ENCODE measurements at regions not wholly inside any gene's neighbourhood (a gene's known extent, or its start where the extent isn't known, plus 50 kb on each side); places are given as distances from the start of the nearest gene placed in this dataset.
A peak's percentile ranks its signal among the peaks of the same experiment; 100 is the strongest.

DNA sequence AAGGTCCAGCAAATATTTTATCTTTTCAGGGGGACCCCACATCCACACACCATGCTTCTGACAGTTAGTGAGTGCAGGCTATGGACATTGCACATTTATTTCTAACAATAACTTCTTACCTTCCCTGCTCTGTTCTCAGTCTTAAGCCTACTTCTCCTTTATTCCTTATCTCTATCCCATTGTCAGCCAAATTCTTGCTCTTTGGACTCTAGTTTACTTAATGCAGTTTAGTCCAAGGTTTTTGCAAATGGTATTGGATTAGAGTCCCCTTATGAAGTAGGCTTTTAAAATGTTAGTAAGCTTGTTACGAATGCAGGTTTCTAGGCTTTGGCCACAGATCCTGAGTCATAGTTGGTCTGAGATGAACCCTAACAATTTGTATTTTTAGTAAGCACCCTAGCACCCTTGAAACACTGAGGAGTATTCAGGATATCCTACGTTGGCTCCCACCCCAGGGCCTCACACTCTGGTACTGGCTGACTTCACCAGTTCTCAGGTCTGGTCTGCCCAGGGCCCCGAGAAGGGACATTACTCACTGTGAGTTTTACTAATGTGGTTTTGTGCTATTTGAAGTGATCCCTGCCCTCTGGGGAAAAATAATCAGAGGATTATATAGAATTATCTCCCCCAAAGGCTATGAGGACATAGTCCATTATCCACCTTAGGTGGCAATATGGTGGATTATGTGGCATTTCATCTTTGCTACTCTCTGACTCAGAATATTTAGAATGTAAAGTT is 239.5 kb downstream of the TGFB2 start:
- no peak for DNase-seq

DNA sequence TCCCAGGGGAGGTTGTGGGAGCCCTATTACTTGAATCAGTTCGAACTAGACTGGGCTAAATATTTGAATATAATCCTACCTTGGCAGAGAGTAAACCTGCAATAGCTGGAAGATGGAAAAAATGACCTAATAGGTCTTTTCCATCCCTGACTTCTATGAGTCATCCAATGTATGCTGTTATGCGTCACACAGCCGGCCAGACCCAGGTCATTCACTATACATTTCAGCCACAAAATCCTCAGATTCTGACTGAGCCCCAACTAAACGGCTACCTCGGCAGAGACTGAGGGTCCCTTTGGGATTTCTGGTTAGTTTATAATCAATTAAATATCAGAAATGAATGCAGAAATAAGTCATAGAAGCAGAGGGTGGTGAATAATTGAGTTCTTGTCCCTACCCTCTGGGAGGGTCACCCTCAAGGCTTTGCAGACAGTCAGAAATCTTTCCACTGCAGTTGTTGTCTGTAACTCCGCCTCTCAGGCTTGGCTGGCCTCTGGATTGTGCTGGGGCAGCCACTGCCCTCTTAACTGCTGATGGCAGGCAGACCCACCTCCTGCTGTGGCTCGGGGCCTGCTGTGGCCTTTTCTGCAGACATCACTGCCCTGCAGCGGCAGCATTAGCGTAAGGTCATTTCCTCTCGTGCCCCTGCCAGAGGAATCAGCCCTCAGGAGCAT is 240.5 kb downstream of the TGFB2 start:
- DNase-seq = no peak

DNA sequence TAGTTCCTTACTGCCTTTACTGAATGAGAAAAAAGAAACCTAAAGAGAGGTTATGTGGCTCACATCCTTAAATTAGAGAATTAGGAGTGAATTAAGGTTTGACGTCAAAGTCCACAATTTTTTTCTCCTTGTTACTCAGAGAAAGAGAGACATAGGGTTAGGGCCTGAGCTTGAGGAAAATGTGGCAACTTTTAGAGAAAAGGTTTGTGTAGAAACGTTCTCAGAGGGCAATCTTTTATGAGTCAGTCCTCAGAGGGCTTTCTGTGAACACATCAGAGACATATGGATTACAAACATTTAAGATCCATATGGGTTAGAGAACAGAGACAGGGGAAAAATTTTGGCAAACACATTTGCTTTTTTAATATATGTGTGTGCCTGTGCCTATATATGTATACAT is 242.8 kb downstream of the TGFB2 start:
- DNase-seq = no peak

DNA sequence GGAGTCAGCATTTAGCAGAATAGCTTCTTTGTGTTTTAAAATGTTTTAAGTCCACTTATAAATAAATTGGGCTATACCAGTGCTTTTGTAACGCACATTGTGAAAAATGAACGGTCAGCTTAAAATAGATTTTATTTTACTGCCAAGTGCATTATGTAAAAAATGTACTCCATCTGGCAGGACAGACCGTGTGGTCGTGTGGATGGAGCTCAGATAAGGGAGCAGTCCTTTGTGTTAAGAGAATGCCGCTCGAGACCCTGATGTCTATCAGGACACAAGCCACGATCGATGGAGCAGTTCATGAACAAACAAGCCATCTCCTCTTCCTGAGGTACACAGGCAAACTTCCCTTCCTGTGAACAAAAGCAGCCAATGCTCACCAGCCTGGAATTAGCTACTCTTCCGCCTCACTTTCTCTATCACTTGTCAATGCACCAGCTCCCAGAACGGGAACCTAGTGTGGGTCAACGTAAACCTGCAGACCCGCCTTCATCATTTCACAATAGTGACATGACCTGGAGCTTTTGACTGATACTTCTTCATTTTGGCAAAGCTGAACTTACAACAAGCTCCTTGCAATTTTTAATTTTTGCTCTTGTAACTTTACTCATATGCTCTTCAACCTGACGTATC is 243.5 kb downstream of the TGFB2 start:
- no peak for DNase-seq

GRCh38 chr1:218589487-218589886 is 244.4 kb downstream of the TGFB2 start:
- no peak for DNase-seq

DNA sequence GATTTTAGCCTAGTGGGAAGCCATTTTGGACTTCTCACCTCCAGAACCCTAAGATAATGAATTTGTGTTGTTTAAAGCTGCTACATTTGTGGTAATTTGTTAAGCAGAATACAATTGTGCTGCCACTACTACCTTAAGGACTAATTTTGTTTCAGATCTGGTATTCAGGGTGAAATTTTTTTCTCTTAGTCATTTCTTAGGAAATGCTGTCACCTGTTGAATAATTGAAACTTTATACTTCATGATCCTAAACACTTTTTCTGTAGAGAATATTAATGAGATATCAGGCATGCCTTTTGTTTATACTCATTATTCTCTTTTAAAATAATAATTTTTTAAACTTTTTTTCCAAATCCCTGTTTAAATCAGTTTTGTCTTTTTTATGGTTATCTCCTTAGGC is 246.8 kb downstream of the TGFB2 start:
- no peak for DNase-seq

DNA sequence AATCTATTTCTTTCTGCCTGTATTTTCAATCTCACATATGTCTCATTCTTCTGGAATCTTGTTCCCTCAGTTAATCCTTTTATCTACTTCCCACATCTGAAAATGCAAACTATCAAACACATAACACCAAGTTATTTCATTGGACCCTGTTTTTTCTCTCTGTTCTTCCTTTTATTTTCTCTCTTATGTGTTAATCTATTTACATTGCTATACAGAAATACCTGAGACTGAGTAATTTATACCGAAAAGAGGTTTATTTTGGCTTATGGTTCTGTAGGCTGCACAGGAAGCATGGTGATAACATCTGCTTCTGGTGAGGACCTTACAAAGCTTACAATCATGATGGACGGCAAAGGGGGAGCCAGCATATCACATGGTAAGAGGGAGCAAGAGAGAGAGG is 247.6 kb downstream of the TGFB2 start:
- DNase-seq = no peak

GRCh38 chr1:218600968-218601367 is 255.8 kb downstream of the TGFB2 start:
- DNase-seq = no peak

- DNase-seq = no peak
Measured at GRCh38 chr1:218604217-218604616, 259.1 kb downstream of the TGFB2 start.

DNA sequence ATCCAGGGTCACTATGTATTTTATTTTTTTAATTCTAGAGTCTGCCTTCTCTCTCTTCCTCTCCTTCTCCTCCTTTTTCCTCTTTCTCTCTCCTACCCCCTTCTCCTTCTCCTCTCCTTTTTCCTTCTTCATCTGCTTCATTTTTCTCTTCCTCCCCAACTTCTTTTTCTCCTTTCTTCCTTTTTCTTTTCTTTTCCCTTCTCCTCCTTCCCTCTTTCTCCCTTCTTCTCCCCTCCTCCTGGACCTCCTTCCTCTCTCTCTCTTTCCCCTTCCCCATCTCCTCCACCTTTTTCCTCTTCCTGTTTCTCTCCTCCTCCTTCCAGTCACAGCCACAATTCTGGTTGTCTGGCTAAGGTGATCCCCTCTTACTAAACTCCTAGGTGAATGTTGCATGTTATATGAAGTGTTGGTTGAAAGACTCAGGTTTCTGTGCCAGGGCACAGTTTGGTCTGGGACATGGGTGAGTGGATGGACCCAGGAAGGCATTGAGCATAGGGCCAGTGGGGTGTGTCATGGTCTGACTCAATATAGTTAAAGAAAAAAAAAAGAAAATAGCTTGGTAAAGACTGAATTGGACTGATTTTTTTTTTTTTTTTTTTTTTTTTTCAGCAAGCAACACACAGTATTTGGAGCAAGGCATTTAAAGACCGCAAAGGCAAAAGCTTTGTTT is 266.9 kb downstream of the TGFB2 start:
- DNase-seq = no peak

- peak in 1 of 2 experiments; percentile 17 for DNase-seq
Measured at GRCh38 chr1:218613105-218613504, 268.0 kb downstream of the TGFB2 start.

- no peak for DNase-seq
Measured at GRCh38 chr1:218614031-218614430, 268.9 kb downstream of the TGFB2 start.

DNA sequence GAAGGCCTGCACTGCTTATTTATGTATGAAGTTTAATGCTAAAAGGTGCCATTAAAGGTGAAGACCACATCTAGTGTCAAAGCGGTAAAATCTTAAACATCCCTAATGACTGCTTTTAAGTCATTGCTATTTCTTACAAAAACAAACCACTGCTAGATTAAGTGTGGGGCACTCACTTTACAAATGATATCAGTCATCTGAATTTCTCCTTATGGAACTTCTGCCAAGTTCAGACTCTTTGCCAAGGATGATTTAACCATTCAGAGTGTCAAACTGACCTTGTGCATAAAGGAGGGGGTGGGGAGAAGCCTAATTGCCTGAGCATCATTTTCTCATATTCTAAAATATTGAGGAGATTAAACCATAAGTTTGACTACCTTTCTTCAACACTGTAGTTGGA is 271.5 kb downstream of the TGFB2 start:
- no peak for DNase-seq

DNA sequence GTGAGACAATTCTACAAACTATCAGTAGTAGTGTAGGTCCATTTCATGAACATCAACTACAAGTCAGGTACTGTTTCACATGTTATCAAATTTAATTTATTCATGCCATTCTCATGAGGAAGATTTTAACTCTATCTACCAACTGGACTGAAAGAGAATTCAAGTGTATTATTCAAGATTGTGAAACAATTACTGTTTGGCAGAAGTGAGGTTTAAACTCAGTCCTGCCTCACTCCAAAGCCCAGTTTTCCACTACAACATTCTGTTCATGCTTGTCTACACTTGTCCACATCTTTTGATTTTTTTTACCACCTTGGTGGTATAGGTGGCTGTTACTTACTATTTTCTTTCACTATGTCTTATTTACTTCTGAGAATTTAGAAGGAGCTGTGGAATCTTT is 272.9 kb downstream of the TGFB2 start:
- no peak for DNase-seq

DNA sequence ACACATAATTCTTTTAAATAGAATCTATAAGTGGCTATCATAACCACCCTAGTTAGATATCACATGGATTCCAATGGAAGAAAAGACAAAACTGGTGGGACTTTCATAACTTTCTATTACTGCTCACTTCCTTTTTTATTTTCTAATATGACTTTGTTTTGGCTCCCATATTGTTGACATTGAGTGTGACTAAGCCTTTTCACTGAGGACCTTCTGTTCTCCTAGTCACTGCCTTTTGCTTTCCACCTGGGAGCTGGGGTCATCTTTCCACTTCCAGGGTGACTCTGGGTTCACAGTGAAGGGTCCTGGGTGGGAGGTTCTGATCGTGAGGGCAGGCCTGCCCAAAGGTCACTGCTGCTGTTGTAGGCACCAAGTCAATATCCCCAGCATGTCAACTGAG is 275.8 kb downstream of the TGFB2 start:
- no peak for DNase-seq

DNA sequence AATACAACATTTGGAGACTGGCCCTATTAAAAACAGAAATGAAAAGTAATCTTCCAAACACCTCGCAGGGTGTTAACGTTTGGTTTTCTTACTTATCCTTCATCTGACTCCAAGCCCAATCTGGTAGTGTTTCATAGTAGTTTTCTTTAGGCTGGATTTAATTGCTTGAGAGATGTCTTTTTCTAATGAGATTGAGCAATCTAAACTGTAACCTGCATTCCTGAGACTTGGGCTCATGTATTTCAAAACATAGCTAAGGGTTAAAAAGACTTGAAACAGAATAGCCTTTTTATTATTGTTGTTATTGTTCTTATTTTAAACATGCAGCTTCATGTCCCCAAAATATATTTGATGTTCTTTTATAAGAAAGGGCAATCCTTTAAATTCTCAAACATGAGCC is 278.9 kb downstream of the TGFB2 start:
- no peak for DNase-seq

DNA sequence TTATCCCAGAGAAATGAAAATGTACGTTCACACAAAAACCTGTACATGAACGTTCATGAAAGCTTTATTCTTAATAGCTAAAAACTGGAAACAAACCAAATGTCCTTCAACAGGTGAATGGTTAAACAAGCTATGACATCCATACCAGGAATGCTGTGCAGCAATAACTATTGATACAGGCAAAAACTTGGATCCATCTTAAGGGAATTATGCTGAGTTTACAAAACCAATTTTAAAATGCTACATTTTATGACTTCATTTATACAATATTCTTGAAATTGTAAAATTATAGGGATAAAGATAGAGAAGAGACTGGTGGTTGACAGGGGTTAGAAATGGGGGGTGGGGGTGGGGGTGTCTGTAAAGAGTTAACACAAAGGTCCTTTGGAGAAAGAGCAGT is 280.3 kb downstream of the TGFB2 start:
- DNase-seq = no peak

- no peak for DNase-seq
Measured at GRCh38 chr1:218633238-218633988, 288.3 kb downstream of the TGFB2 start.

- no peak for DNase-seq
Measured at GRCh38 chr1:218634212-218634611, 289.1 kb downstream of the TGFB2 start.

DNA sequence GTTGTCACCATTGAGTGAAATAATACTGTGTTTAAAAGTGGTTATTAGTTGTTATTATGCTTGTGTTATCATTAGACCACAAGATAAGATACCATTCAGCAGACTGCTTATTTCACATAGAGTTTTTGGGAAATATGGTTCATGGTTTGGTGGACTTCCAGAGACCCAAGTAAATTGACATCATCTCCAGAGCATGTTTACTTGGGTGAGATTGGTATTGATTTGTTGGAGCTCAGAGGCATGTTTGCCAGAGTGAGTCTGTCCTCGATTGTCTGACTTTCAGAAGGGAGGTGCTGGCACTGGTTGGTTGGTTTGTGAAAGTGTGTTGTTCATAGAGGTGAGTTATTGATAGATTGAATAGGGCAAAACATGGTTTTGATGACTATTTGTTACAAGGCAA is 291.4 kb downstream of the TGFB2 start:
- no peak for DNase-seq

DNA sequence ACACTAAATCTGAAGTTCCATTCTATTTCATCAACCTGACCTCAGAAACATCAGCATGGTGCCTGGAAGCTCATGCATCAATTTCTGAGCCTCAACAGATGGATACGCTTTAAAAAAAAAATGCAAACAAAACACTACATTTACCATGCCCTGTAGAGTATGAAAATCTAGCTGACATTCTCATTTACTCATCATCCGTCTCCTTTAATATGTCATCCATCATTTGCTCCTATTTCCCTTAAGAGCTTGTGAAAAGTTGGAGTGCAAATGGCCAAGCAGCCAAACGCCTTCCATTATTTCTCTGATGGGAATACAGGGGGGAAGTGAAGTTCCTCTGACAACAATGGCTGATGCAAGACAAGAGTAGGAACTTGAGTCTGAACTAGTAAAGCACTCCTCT is 295.0 kb downstream of the TGFB2 start:
- DNase-seq = no peak

DNA sequence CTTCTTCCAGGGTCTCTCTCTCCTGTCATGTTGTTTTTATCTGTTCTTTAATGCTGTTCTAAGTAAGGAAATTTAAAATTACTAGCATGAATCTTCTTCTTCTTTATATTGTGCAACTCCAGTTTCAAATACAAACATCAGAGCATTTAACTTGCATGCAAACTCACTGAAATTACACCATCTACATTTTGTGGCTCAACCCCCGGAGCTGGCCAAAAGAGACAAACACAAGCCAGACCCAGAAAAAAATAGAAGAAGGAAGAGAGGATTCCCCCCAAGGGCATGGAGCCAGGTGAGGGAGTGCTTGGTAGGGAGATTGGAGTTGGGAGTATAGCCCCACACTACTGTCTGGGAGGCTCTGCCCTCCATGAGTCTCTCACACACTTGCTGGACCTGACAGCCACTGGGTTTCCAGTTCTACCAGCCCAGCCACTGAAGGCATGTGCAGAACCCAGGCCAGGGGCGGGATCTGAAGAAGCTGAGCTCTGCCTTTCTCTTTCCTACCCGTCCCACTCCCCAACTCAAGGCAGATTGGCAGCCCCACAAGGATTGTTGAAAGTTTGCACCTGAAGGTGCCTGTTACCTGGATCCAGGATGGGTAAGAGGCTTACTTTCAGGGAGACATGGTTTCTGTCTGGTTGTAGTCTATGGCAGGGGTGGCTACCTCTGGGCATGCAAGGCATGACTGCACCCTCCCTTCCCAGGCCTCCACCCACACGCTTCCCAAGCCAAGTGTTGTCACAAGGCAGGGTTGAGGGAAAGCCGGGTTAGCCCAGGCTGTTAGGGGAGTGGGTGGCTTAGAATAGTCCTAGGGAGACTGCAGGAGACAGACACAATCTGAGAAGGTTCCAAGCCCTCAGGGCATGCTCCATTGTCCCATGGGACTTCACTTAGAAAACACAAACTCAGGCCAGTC is 297.2 kb downstream of the TGFB2 start:
- DNase-seq = no peak
